ENCODE measurements at regions not wholly inside any gene's neighbourhood (a gene's known extent, or its start where the extent isn't known, plus 50 kb on each side); places are given as distances from the start of the nearest gene placed in this dataset.

DNA sequence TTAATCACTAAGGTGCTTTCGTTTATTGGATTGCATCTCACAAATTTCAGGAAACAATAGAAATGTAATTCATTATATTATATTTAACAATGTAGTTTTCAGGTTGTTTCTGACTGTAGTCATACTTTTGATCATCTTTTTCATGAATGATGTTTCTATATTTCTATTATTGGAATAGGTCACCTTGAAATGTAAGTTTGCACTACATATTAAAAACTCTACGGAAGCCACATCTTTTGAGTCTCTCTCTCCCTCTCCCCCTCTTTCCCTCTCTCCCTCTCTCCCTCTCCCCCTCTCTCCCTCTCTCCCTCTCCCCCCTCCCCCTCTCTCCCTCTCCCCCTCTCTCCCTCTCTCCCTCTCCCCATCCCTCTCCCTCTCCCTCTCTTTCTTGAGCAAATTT, 131.3 kb upstream of the FBXL4 start:
- TF ChIP-seq, protein P1, sequence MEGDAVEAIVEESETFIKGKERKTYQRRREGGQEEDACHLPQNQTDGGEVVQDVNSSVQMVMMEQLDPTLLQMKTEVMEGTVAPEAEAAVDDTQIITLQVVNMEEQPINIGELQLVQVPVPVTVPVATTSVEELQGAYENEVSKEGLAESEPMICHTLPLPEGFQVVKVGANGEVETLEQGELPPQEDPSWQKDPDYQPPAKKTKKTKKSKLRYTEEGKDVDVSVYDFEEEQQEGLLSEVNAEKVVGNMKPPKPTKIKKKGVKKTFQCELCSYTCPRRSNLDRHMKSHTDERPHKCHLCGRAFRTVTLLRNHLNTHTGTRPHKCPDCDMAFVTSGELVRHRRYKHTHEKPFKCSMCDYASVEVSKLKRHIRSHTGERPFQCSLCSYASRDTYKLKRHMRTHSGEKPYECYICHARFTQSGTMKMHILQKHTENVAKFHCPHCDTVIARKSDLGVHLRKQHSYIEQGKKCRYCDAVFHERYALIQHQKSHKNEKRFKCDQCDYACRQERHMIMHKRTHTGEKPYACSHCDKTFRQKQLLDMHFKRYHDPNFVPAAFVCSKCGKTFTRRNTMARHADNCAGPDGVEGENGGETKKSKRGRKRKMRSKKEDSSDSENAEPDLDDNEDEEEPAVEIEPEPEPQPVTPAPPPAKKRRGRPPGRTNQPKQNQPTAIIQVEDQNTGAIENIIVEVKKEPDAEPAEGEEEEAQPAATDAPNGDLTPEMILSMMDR (IDR thresholded peaks at IDR 0.05; ENCODE audit: poor library complexity, severe bottlenecking), result no peak
- no peak for ATAC-seq (ENCODE audit: low read depth)

DNA sequence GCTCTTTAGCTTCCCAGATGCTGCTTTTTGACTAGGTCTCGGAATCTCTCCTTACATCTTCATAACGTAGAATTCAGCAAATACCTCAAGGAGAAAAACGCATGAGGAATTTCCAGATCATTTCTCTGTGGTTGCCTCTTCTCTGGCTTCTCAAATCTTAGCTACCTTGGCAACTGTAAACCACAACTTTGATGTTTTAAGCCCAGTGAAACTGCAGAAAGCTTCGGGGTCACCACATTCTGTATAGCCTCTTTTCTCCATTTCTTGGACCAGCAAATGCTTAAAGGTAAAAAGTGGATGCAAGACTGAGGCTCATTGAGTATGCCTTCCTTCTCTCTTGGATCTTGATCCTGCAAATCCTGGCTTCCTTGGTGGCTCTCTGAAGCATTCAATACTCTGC, 125.5 kb upstream of the FBXL4 start:
- no peak for DNase-seq (ENCODE audit: low spot score)
- no peak overlapping the region for H3K27ac ChIP-seq (ENCODE audit: poor library complexity, severe bottlenecking)
- no peaks in the 10 kb centered on the region for H3K4me1 ChIP-seq (ENCODE audit: insufficient read depth, poor library complexity, severe bottlenecking)
- TF ChIP-seq, protein P1 (IDR thresholded peaks at IDR 0.05; ENCODE audit: poor library complexity, severe bottlenecking), result no peak
- H3K36me3 ChIP-seq (ENCODE audit: low read depth), result no peaks in the 10 kb centered on the region
- no peak for ATAC-seq (ENCODE audit: low read depth)
- no peaks in the 10 kb centered on the region for H3K9me3 ChIP-seq (ENCODE audit: severe bottlenecking)
- H3K4me3 ChIP-seq (ENCODE audit: severe bottlenecking), result no peak overlapping the region
- H3K27me3 ChIP-seq (ENCODE audit: insufficient read depth, poor library complexity, severe bottlenecking), result peaks cover 7% of the 10 kb centered on the region

More for the DNA sequence above, 131.3 kb upstream of the FBXL4 start:
- Histone ChIP-seq H3K27me3 (ENCODE audit: insufficient read depth, poor library complexity, severe bottlenecking) (no peaks in the 10 kb centered on the region), H3K27ac (ENCODE audit: poor library complexity, severe bottlenecking) (no peak overlapping the region), H3K4me3 (ENCODE audit: severe bottlenecking) (no peak overlapping the region), H3K4me1 (ENCODE audit: insufficient read depth, poor library complexity, severe bottlenecking) (no peaks in the 10 kb centered on the region), H3K36me3 (ENCODE audit: low read depth) (no peaks in the 10 kb centered on the region), H3K9me3 (ENCODE audit: severe bottlenecking) (no peaks in the 10 kb centered on the region)
- DNase-seq (ENCODE audit: low spot score), result no peak

DNA sequence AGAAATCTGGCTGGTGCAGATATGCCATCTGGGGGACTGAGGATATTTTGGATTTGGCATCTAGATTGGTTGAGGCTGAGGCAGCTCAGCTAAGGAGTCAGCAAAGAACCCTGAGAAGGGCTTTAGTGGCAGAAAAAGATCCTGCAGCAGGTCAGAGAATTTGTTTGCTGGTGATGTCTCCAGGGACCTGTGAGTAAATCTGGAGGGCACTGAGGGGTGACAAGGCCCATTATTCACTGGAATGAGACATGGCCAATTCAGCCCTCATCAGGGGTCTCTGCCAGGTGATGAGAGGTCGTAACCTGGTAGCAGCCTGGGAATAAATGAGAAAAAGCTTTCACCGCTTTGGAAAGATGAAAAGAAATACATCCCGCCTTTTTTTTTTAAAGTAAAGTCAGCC, 118.3 kb upstream of the FBXL4 start:
- Histone ChIP-seq H3K9me3 (ENCODE audit: severe bottlenecking) (no peaks in the 10 kb centered on the region), H3K27me3 (ENCODE audit: insufficient read depth, poor library complexity, severe bottlenecking) (peaks cover 3% of the 10 kb centered on the region), H3K36me3 (ENCODE audit: low read depth) (no peaks in the 10 kb centered on the region), H3K4me1 (ENCODE audit: insufficient read depth, poor library complexity, severe bottlenecking) (no peaks in the 10 kb centered on the region), H3K27ac (ENCODE audit: poor library complexity, severe bottlenecking) (no peak overlapping the region), H3K4me3 (ENCODE audit: severe bottlenecking) (no peak overlapping the region)
- DNase-seq (ENCODE audit: low spot score) (no peak), ATAC-seq (ENCODE audit: low read depth) (no peak)
- TF ChIP-seq, protein P1 (IDR thresholded peaks at IDR 0.05; ENCODE audit: poor library complexity, severe bottlenecking), result no peak

DNA sequence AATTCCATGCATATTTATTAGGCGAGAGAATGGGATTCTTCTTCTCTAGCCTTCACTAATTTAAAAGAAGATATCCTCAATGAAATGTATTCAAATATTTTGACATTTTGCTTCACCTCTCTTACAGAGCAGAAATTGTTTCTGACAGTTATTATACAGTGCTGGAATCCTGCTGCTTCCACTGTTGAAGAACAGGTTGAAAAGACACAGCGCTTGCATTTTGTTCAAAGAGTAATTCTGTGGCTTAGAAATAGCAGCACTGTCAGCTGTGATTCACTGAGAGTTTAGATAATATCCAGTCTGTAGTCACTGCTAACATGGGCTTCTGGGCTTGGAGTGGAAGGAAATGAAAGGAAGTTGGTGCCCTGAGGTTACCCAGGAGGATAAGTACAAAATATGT, 117.1 kb upstream of the FBXL4 start:
- Histone ChIP-seq H3K4me1 (ENCODE audit: insufficient read depth, poor library complexity, severe bottlenecking) (no peaks in the 10 kb centered on the region), H3K27me3 (ENCODE audit: insufficient read depth, poor library complexity, severe bottlenecking) (peaks cover 3% of the 10 kb centered on the region), H3K4me3 (ENCODE audit: severe bottlenecking) (no peak overlapping the region), H3K27ac (ENCODE audit: poor library complexity, severe bottlenecking) (no peak overlapping the region), H3K36me3 (ENCODE audit: low read depth) (no peaks in the 10 kb centered on the region), H3K9me3 (ENCODE audit: severe bottlenecking) (no peaks in the 10 kb centered on the region)
- TF ChIP-seq, protein P1 (IDR thresholded peaks at IDR 0.05; ENCODE audit: poor library complexity, severe bottlenecking), result no peak
- DNase-seq (ENCODE audit: low spot score) (no peak), ATAC-seq (ENCODE audit: low read depth) (no peak)

DNA sequence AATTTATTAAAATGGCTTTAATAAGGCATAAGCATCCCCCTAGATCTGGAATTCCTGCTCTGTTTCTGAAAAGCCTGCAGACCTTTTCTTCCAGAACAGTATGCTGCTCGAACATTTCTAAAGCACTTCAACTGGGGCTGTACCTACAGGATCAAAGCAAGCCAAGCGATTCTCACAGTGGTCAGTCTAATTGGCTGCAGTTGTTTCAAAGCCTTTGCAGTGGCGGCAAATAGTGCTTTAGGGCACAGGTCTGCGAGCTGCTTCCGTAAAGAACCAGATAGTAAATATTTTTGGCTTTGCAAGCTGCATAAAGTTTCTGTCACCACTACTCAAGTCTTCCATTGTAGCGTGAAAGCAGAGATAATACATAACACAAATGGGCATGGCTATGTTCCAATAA, 88.9 kb upstream of the FBXL4 start:
- DNase-seq (ENCODE audit: low spot score), result no peak
- no peaks in the 10 kb centered on the region for H3K4me1 ChIP-seq (ENCODE audit: insufficient read depth, poor library complexity, severe bottlenecking)
- H3K27ac ChIP-seq (ENCODE audit: poor library complexity, severe bottlenecking), result no peak overlapping the region
- H3K9me3 ChIP-seq (ENCODE audit: severe bottlenecking), result no peaks in the 10 kb centered on the region
- H3K27me3 ChIP-seq (ENCODE audit: insufficient read depth, poor library complexity, severe bottlenecking), result peaks cover 4% of the 10 kb centered on the region
- ATAC-seq (ENCODE audit: low read depth), result no peak
- TF ChIP-seq, protein P1 (IDR thresholded peaks at IDR 0.05; ENCODE audit: poor library complexity, severe bottlenecking), result no peak
- H3K4me3 ChIP-seq (ENCODE audit: severe bottlenecking), result no peak overlapping the region
- no peaks in the 10 kb centered on the region for H3K36me3 ChIP-seq (ENCODE audit: low read depth)
